ENCODE measurements at regions not wholly inside any gene's neighbourhood (a gene's known extent, or its start where the extent isn't known, plus 50 kb on each side); places are given as distances from the start of the nearest gene placed in this dataset.

DNA sequence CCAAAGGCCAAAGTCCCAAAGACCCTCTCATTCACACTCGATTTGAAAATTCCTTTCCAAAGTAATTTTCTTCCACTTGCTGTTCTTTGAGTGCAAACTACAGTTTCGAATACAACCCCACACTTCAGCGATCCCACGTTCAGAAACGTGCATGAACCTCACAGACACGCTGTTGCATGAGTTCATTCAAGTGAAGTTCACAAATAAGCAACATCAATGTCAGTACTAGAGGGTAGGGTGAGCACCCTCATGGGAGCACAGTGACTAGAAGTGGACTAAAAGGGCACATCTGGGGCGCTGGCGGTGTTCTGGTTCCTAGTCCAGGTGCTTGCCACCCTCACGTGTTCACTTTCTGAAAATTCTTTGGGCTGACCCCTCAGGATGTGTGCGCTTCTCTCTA, 59.0 kb downstream of the FAM50B start:
- TF ChIP-seq, protein P1, sequence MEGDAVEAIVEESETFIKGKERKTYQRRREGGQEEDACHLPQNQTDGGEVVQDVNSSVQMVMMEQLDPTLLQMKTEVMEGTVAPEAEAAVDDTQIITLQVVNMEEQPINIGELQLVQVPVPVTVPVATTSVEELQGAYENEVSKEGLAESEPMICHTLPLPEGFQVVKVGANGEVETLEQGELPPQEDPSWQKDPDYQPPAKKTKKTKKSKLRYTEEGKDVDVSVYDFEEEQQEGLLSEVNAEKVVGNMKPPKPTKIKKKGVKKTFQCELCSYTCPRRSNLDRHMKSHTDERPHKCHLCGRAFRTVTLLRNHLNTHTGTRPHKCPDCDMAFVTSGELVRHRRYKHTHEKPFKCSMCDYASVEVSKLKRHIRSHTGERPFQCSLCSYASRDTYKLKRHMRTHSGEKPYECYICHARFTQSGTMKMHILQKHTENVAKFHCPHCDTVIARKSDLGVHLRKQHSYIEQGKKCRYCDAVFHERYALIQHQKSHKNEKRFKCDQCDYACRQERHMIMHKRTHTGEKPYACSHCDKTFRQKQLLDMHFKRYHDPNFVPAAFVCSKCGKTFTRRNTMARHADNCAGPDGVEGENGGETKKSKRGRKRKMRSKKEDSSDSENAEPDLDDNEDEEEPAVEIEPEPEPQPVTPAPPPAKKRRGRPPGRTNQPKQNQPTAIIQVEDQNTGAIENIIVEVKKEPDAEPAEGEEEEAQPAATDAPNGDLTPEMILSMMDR (IDR thresholded peaks at IDR 0.05): no peak
- TF ChIP-seq POLR2A (IDR thresholded peaks at IDR 0.05): no peak
